ENCODE measurements at regions not wholly inside any gene's neighbourhood (a gene's known extent, or its start where the extent isn't known, plus 50 kb on each side); places are given as distances from the start of the nearest gene placed in this dataset.

DNA sequence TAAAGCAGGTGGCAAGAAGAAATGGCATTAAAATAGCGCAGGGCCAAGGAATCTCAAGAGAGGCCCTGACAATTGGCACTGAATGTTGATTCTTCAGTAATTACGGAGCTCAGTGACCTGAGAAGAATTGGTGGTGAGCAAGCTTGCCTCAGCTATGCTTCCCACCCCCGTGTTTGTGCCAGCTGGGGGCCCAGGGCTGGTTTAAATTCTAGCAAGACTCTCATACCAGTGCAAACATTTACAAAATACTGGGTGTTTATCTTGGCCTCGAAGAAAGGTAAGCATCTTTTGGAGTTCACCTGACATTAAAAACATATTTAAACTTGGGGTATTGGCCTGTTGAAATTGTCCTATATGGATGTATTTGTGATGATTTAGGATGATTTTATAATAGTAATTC lies 296.7 kb upstream of the USP25 start:
- no peak for TF ChIP-seq POLR2AphosphoS5 (IDR thresholded peaks at IDR 0.05; ENCODE audit: insufficient read depth in 1 of 2, low read depth in 1 of 2)
- TF ChIP-seq CTCF (IDR thresholded peaks at IDR 0.05) = no peak
- TF ChIP-seq POLR2A (IDR thresholded peaks at IDR 0.05) = no peak

Measured in vagina (tissue), 2 donors.